ENCODE measurements at regions not wholly inside any gene's neighbourhood (a gene's known extent, or its start where the extent isn't known, plus 50 kb on each side); places are given as distances from the start of the nearest gene placed in this dataset.
"Not testable (repeated sequence)": the region's sequence is repeated elsewhere in the genome, so short reads cannot be mapped to it uniquely, and the experiment has no call there.

DNA sequence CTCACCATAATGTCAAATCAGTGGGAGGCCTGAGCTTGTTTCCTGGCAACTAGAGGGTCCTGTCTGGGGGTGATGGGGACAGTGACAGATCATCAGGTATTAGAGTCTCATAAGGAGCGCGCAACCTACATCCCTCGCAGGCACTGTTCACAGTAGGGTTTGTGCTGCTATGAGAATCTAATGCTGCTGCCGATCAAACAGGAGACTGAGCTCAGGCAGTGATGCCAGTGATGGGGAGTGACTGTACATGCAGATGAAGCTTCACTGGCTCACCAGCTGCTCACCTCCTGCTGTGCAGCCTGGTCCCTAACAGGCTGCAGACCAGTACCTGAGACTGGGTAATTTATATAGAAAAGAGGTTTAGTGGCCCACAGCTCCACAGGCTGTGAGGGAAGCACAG, 147.3 kb downstream of the TTLL2 start:
- no peak for DNase-seq

DNA sequence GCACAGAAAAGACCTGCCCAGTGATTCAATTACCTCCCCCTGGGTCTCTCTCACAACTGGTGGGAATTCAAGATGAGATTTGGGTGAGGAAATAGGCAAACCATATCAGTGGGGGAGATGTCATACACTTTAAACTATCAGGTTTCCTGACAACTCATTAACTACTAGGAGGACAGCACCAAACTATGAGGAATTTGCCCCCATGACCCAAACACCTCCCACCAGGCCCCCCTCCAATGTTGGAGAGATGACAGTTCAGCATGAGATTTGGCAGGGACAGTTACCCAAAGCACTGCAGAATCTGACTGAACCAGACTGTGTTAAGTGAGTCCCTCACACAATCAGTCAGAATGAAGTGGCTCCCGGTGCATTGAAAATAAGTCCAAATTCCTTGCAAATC, 148.0 kb downstream of the TTLL2 start:
- no peak for DNase-seq

DNA sequence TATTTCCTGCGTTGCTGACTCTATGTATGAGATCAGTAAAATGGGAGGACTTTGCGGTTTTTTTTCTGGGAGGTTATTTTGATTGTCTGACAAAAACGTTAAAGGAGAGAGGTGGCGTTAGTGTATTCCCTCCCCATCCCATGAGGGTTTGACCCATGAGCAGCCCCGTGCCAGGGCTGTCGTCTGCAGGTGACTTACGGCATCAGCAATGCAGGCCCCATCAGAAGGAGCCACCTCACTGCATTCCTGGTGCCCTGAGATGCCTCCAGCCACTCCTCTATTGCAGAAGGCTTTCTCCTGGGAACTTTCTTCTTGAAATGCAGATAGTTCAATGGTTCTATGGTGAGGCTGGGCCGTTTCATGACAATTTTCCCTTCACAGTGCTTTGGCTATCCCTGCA, 149.3 kb downstream of the TTLL2 start:
- no peak for DNase-seq

DNA sequence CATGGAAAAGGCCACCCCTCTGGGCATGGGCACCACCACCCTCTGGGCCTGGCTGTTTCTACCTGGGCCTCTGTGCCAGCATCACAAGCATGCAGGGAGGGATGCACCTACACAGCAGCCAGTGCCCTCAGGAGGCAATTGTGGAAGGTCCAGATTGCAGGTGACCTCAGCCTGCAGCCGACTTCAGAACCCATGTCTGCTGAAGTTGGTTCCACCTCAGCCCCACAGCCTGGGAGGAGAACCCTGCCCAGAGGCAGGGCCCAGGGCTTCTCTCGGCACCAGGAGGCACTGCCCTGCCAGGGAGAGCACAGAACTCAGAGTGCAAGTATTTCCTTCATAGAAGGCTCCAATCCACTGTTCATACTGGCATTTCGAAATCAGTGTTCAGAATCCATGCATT, 149.8 kb downstream of the TTLL2 start:
- DNase-seq: no peak

DNA sequence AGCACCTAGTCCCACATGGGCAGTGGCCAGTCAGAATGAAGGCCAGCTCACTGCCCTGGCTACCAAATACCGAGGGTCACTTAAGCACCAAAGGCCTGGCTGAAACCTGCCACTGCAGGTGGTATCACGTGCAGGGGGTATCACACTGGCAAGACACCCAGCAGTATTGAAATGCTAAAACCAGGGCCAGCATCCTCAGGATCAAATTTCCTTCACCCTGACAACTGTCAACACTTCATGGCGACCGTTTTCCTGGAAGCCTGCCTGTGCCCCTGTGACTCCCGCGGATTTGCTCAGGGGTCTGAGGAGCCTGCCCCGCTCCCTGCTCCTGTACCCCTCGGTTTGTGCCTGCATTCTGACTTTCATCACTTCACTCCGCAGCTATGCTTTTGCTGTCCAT, 151.1 kb downstream of the TTLL2 start:
- peak; percentile 18 for DNase-seq

DNA sequence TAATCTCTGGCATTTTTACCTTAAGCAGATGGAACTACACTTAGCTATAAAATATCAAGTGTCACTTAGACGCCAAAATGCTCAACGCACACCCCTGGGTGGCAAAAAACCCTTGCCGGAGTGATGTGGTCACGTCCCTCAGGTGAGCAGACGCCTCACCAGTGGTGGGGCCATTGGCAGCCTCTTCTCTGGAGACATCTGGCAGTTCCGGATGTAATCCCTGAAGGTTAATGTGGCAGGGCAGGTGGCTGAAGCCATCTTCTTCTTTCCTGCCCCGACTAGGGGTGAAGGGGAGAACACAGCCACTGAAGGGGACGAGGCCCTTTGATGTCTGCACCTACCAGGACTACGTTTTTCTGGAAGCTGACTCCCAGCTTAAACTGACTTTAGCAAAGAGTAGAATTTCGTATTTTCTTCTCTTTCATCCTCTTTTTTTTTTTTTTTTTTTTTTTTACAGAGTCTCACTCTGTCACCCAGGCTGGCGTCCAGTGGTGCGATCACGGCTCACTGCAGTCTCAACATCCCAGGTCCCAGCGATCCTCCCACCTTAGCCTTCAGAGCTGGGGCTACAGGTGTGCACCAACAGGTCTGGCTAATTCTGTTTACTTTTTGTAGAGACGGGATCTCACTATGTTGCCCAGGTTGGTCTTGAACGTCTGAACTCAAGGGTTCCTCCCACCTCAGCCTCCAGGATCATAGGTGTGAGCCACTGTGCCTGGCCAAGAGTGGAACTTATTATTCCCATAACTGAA, 152.1 kb downstream of the TTLL2 start:
- no peak for DNase-seq

DNA sequence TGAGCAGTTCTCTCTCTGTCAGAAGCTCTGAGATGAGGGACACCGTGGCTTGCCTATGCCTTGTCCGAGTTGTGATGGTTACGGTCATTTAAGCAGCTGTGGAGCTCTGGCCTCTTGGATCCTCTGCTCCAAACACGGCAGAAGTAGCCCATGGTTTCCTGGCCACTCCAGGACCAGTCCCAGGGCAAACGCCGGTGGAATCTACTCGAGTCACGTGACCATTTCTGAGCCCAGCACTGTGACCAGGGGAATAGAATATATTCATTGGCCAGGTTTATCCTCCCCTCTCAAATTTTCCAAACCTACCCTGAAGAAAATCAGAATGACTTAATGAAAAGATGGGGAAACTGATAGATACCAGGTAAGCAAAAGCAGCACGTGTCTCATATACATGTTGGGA, 152.8 kb downstream of the TTLL2 start:
- no peak for DNase-seq

DNA sequence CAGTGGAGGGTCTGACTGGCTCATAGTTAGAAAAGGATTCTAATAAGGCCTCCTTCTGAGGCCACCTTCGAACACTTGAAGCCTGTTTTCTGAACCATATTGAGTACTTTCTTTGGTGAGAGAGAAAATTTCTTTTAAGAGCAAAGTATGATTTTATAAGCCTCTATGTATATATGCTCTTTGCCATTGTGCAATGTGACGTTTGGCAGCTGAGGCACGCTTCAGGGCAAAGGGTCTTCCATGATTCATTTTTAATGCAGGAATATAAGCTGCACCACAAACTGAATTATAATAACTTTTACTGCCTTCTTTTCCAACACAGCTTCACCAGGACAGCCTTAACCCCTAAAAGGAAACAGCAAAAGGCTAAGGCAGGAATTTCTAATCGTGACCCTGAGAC, 154.4 kb downstream of the TTLL2 start:
- DNase-seq: no peak

DNA sequence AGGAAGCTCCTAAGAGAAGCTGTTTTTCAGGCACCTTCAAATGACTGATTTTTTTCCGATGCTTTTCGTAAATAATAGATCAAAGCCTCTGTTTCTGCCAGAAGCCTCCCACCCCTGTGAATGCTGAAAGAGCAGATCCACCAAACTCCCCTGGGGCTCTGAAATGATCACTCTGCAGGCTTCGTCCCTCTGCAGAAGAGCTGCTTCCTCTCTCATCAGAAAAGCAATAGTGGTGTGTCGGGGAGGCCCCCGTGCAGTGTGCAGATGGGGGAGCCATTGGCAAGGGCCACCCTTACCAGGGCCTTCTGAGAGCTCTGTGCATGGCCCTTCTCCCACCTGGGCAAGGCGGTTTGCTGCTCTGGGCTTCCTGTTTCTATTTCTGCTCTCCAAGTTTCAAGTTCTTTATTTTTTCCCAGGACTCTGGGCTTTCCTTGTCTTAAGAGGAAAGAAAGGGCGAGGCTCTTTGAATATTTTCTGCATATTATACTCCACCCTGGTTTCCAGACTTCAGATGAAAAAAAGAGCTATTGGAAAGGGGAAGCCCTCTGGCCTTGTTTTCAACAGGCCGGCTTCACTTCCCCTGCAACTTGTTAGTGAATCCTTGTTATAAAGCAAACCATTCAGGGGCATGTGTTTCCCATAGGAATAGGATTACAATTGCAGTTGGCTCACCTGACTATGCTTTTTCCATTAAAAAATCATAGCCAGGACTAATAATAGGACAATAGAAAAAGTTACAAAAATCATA, 155.2 kb downstream of the TTLL2 start:
- DNase-seq: no peak

DNA sequence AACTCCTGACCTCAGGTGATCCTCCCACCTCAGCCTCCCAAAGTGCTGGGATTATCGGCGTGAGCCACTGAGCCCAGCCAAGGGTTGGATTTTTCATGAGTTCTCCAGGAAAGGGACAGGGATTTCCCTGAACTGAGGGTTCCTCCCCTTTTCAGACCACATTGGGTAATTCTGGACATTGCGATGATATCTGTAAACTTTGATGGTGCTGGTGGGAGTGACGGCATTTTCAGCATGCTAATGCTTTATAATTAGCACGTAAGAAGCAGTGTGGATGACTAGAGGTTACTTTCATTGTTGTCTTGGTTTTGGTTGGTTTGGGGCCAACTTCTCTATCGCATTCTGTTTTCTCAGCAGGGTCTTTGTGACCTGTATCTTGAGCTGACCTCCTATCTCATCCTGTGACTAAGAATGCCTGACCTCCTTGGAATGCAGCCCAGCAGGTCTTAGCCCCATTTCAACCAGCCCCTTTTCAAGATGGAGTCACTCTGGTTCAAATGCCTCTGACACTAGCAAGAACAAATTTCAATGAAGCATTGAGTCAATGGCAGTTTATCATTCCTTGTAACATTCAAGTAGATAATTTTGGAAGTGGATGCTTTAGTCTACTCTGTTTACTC, 156.5 kb downstream of the TTLL2 start:
- DNase-seq: no peak

DNA sequence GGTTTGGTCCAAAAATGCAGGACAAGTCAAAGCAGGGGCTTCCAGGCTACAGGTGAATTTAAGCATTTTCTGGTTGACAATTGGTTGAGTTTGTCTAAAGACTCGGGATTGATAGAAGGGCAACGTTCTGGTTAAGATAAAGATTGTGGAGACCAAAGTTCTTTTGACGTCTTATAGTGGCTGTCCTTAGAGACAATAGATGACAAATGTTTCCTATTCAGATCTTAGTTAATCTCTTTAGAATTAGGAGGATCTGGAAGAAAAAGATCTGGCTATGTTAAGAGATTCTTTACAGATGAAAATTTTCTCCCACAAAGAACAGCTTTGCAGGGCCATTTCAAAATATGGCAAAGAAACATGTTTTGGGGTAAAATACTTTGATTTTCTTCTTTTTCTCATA, 157.9 kb downstream of the TTLL2 start:
- DNase-seq: not testable (repeated sequence)

DNA sequence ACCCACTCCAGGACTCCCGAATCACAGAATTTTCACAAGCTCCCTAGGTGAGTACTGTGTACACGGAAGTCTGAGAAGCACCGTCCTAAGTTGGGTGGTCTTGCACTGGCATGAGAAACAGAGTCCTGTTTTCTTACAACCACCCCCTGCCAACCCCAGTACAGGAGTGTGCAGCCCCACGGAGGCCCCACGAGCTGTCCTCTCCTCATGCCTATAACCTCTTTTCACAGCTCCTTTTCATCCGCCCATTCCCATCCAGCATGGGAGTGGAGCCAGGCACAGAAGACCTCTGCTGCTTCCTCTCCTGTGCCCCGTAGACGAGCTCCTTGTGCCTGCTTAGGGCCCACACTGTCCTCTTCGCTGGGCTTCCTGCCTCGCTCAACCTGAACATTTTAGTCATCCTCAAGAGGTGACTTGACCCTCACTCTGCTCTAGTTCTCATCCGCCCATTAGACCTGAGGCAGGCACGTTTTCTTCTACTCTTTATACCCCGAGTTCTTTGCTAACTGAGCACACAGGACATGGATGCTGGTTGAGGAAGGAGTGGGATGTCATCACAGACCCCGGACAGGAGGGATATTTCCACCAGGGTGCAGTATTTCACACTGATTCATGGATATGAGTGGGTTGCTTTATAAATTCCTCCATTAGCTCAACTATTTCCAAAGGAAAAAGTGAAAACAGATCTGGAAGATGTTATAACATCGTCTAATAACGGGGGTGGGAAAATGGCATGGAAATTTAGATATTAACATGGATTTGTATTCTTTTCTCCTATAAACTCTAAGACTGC, 160.5 kb downstream of the TTLL2 start:
- DNase-seq: no peak

DNA sequence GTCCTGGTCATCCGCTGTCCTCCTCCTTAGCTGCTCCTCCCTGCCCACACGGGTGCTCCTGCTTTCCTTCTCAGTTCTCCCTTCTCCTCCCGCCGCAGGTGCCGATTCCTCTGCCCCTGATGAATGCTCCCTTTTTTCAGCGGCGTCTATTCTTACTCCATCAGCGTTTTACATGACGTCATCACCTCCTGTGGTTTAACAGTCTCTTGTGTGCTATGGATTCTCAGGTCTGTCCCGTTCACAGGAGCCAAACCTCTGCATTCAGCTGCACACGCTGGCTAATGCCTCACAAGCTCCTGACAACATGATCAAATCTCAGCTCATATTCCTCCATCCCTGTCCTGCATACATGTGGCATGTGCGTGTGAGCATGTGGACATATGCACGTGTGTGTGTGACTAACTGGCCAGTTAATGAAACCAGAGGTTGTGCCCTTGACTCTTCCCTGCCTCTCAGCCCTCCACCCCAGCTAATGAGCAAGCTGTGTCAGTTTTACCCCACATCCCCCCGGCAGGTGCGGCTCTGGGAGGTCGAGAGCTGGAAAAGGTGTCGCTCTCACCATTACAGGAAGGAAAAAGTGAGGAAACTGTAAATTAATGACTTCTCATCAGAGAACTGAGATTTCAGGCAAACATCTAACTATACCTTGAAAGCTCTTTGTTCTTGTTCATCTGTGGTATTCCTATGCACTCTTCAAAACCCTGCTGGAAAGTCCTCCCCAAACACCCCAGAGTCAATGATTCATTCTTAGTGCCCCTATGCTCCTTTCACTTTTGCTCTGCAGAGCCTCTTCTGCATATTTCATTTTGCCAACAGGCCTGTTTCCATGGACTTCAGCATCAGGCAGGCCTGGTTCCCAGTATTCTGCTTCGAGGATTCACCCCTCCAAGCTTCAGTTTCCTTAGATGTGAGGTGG, 163.1 kb downstream of the TTLL2 start:
- no peak for DNase-seq

DNA sequence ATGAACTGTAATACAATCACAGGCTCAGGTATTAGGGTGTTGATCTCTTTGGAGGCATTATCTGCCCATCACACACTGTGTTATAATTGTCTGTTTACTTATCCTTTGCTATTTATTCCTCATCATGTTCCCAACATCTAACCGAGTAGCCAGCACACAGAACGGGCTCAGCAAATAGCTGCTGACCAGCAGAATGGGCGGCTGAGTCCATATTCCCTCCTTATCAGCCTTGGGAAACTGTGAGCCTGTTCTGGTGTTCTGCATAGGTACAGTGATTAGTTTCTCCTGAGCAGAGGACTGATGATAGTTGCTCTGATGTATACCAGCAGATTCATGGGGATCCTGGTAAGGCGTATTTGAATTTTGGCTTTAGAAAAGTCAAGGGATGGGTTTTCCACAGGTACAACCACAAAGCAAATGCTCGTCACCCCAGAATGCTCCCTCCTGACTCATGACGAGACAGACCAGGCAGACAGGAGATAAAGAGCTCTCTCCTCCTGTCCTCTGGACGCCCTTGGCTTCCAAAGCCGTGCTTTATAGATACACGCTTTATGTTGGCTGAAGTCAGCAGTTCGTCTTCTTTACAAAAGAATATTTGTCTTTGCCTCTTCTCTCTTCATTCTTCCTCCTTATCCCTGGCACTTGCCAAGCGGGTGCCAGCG, 166.7 kb downstream of the TTLL2 start:
- no peak for DNase-seq

DNA sequence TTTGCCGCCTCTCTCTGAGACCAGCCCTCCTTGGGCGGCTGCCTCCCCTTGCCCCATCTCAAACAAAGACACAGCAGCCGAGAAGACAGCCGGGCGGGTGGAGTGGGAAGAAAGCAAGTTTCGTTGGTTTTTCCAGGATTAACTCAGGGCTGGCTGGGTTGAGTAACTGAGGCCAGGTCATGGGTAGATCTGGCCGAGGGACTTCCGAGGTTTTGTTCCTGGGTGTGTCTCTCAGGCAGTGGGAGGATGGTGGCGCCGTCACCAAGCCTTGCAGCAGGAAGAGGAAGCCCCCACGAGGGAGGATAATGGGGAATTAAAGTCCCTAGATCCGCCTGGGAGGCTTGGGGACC, 167.2 kb downstream of the TTLL2 start:
- DNase-seq: no peak

DNA sequence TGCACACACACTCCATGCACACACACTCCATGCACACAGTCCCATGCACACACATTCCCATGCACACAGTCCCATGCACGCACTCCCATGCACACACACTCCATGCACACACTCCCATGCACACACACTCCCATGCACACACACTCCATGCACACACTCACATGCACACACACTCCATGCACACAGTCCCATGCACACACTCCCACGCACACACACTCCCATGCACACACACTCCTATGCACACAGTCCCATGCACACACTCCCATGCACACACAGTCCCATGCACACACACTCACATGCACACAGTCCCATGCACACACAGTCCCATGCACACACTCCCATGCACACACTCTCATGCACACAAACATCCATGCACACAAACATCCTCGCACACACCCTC, 168.4 kb downstream of the TTLL2 start:
- DNase-seq: no peak

DNA sequence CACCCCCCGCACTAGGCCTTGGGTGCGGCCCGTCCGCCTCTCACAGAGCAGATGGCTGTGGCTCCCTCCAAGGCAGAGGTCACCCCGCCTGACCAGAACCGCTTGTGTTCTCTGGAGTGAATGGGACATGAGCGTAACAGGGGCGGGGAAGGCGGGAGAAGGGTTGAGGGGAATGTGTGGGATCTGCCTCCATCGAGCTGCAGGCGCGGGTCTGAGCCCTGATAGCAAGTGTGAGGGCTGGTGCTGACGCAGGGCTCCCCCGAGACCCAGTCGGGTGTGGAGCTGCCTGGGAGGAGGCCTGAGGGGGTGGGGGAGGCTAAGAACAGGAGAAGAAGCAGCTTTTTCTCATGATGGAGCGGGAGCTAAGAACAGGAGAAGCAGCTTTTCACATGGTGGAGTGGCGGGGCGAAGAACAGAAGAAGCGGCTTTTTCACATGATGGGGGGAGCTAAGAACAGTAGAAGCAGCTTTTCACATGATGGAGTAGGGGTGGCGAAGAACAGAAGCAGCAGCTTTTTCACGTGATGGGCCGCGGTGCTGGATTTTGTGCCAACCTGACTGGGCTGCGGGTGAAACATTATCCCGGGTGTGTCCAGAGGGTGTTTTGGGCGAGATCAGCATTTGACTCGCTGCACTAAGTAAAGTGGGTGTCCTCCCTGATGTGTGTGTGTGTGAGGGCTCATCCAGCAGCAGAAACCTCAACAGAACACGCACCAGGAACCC, 169.3 kb downstream of the TTLL2 start:
- DNase-seq: no peak

DNA sequence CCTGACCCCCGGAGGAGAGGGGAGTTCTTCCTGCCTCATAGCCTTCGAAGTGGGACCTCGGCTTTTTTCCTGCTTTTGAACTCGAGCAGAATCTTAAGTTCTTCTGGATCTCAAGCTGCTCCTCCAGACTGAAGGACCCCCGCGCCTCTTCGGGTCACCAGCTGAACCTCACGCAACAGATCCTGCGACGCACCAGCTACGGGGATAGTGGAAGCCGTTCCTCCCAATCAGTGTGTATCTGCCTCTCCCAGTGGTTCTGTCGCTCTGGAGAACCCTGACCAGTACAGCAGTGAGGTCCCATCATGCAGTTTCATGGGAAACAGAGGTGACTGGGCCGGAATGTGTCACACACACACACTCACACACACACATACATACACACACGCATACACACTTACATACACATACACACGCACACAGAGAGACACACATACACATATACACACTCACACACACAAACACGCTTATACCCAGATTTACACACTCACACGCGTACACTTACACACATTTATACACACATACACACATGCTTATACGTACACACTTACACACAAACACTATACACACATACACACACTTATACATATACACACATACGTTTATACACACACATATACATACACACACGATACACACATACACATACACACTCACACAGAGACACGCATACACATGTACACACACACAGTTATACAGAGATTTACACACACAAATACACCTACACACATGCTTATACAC, 170.0 kb downstream of the TTLL2 start:
- DNase-seq: no peak

DNA sequence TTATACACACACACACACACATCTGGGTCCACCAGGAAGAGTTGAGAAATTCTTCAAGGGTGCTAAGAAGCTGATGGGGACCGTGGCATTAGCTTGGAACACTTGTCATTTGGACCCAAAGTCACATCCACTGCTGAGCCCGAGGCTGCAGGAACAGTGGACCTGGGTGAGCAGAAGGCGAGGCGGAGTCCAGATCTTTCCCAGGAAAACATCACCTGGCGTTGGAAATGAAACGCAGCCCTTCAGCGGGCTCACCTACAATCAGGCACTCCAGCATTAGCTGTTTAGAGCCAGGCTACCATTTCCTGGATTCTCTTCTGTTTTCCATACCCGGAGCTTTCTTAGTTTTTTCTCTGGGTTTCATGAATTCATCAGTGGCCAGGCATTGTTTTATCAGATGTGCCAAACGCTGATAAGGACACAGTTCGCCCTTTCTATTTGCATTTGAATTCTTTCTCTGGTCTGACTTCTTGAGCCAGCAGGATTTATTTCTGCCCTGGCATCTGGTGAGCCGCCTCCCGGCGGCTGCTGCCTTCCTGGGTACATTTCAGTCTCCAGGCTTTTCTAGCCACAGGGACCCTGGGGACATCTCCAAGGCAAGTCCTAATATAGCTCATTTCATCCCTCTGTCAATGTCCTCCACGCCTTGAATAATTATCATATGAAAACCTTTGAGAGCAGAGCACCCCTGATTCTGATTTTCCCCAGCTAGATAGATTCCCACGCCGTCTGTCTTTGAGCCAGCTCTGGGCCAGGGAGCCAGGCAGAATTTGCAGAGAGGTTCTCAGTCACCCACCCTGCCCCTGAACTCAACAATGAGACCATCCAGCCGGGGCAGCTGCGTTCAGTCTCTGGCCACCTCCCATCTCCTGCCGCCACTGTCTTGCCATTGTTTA, 170.9 kb downstream of the TTLL2 start:
- DNase-seq: no peak

Data from NCI-H2029 treated with DMSO at 0.1 percent for 48 hours (cell line).